ENCODE measurements at regions not wholly inside any gene's neighbourhood (a gene's known extent, or its start where the extent isn't known, plus 50 kb on each side); places are given as distances from the start of the nearest gene placed in this dataset.

DNA sequence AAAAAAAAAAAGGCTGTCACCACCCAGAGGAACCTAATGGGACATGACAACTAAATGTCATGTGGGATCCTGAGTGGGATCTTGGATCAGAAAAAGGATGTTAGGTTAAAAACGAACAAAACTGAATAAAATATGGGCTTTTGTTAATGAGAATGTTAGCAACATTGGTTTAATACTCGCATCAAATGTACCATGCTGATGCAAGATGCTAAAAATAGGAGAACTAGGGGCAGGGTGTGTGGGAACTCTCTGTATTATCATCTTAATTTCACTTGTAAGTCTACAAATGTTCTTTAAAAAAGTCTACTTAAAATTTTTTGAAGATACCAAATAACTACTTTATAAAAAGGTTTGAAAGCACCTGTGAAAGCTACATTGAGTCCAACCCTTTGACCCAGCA, 88.8 kb upstream of the PRR5 start:
- peaks cover 24% of the 10 kb centered on the region for H3K9me3 ChIP-seq (ENCODE audit: insufficient read depth, low read length)
- no peak overlapping the region for H3K9ac ChIP-seq (ENCODE audit: low read length)
- H3K79me2 ChIP-seq (ENCODE audit: low read length): no peaks in the 10 kb centered on the region
- no peak overlapping the region for H3K4me3 ChIP-seq (ENCODE audit: low read length)
- no peaks in the 10 kb centered on the region for H3K27me3 ChIP-seq (ENCODE audit: low read depth, low read length)
- H3K27ac ChIP-seq (ENCODE audit: low read length): no peak overlapping the region
- no peaks in the 10 kb centered on the region for H3K4me1 ChIP-seq (ENCODE audit: low read length)
- H2AFZ ChIP-seq (ENCODE audit: low read depth, low read length): no peak overlapping the region
- no peaks in the 10 kb centered on the region for H3K36me3 ChIP-seq (replicated peaks; ENCODE audit: low read depth, low read length)
- no peaks in the 10 kb centered on the region for H4K20me1 ChIP-seq (ENCODE audit: insufficient read depth, low read length)
- no peak overlapping the region for H3K4me2 ChIP-seq (ENCODE audit: low read length)
- TF ChIP-seq EZH2phosphoT487 (IDR thresholded peaks at IDR 0.05; ENCODE audit: low read depth): no peak
- TF ChIP-seq, protein P1, sequence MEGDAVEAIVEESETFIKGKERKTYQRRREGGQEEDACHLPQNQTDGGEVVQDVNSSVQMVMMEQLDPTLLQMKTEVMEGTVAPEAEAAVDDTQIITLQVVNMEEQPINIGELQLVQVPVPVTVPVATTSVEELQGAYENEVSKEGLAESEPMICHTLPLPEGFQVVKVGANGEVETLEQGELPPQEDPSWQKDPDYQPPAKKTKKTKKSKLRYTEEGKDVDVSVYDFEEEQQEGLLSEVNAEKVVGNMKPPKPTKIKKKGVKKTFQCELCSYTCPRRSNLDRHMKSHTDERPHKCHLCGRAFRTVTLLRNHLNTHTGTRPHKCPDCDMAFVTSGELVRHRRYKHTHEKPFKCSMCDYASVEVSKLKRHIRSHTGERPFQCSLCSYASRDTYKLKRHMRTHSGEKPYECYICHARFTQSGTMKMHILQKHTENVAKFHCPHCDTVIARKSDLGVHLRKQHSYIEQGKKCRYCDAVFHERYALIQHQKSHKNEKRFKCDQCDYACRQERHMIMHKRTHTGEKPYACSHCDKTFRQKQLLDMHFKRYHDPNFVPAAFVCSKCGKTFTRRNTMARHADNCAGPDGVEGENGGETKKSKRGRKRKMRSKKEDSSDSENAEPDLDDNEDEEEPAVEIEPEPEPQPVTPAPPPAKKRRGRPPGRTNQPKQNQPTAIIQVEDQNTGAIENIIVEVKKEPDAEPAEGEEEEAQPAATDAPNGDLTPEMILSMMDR (IDR thresholded peaks at IDR 0.05; ENCODE audit: low read depth, low read length): no peak

DNA sequence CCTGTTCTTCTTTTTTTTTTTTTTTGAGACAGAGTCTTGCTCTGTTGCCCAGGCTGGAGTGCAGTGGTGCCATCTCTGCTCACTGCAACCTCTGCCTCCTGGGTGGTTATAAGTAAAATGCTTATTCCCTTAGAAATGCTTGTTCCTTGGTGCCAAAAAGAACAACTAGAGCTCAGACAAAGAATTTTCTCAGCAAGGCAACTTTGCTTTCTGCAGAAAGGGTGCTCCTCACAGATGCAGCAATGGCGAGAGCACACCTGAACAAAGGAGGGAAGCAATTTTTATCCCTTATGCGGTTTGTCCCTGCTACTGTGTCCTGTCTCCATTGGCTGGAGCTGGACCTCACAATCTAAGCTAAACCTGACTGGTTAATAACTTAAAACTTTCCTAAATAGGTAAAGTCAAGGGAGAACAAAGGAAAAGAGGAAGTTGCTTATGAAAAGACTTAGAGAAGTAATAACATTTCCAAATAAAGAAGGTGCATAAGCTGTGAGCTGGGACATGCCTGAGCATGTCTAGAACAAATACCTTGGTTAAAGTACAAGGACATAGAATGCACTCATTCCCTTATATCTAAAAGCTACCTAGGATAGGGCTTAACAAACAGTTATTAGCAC, 90.0 kb upstream of the PRR5 start:
- Histone ChIP-seq H3K4me3 (ENCODE audit: low read length) (no peak overlapping the region), H3K27ac (ENCODE audit: low read length) (no peak overlapping the region), H4K20me1 (ENCODE audit: insufficient read depth, low read length) (no peaks in the 10 kb centered on the region), H3K36me3 (replicated peaks; ENCODE audit: low read depth, low read length) (no peaks in the 10 kb centered on the region), H3K27me3 (ENCODE audit: low read depth, low read length) (no peaks in the 10 kb centered on the region; the same call in 1 of the 2 replicates), H3K4me2 (ENCODE audit: low read length) (no peak overlapping the region), H3K79me2 (ENCODE audit: low read length) (no peaks in the 10 kb centered on the region), H3K9ac (ENCODE audit: low read length) (no peak overlapping the region), H2AFZ (ENCODE audit: low read depth, low read length) (no peak overlapping the region), H3K4me1 (ENCODE audit: low read length) (no peaks in the 10 kb centered on the region), H3K9me3 (ENCODE audit: insufficient read depth, low read length) (peaks cover 24% of the 10 kb centered on the region)
- TF ChIP-seq, protein P1 (IDR thresholded peaks at IDR 0.05; ENCODE audit: low read depth, low read length): no peak
- no peak for TF ChIP-seq EZH2phosphoT487 (IDR thresholded peaks at IDR 0.05; ENCODE audit: low read depth)

DNA sequence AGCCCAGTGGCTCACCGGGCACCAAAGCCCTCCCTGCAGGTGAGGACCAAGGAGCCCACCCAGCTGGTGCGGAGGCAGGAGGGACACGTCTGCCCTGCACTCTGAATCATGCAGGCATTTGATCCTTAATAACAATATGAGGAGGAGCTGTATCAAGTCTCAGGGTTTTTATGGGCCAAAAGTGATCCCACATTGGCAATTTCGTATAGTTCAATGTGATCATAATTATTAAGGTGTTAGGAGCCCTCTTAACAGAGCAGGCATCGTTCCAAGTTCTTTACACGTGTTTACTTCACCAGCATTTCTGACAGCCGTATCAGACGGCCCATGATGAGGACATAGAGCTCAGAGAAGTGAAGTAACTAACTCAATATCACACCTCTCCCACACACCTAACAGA, 91.9 kb upstream of the PRR5 start:
- peaks cover 5% of the 10 kb centered on the region; the same call in 1 of the 2 replicates for H3K27me3 ChIP-seq (ENCODE audit: low read depth, low read length)
- H3K4me1 ChIP-seq (ENCODE audit: low read length): no peaks in the 10 kb centered on the region
- H3K9ac ChIP-seq (ENCODE audit: low read length): no peak overlapping the region
- H4K20me1 ChIP-seq (ENCODE audit: insufficient read depth, low read length): no peaks in the 10 kb centered on the region
- H3K27ac ChIP-seq (ENCODE audit: low read length): no peak overlapping the region
- no peak overlapping the region for H3K4me2 ChIP-seq (ENCODE audit: low read length)
- no peaks in the 10 kb centered on the region for H3K36me3 ChIP-seq (replicated peaks; ENCODE audit: low read depth, low read length)
- no peak overlapping the region for H3K4me3 ChIP-seq (ENCODE audit: low read length)
- TF ChIP-seq, protein P1 (IDR thresholded peaks at IDR 0.05; ENCODE audit: low read depth, low read length): no peak
- no peak for TF ChIP-seq EZH2phosphoT487 (IDR thresholded peaks at IDR 0.05; ENCODE audit: low read depth)
- peaks cover 24% of the 10 kb centered on the region for H3K9me3 ChIP-seq (ENCODE audit: insufficient read depth, low read length)
- no peaks in the 10 kb centered on the region for H3K79me2 ChIP-seq (ENCODE audit: low read length)
- H2AFZ ChIP-seq (ENCODE audit: low read depth, low read length): no peak overlapping the region

DNA sequence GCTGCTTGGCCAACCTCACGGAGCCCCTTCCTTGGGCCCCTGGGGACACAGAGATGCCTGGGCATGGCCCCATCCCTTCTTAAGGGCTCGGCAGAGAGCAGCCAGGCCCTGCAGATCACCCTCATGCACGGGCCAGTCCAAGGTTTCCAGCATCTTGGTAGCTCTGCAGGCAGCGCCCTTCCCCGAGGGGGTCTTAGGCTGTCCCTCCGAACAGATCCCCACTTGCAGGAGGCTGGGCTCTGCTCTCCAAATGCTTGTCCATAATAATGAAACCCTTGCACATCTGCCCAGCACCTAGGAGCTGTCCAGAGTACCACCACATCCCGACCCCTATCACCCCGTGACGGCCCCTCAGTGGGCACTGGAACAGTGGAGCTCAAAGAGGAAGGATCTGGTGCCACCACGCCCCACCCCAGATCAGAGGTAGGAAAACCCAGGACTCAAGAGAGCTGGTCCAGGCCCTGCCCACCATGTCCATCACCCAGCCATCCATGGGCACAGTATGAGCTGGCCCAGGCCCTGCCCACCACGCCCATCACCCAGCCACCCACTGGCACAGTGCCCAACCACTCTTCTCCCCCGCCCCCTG, 92.5 kb upstream of the PRR5 start:
- Histone ChIP-seq H3K4me3 (ENCODE audit: low read length) (no peak overlapping the region), H3K27me3 (ENCODE audit: low read depth, low read length) (peaks cover 6% of the 10 kb centered on the region; the same call in 1 of the 2 replicates), H3K9ac (ENCODE audit: low read length) (no peak overlapping the region), H3K4me1 (ENCODE audit: low read length) (no peaks in the 10 kb centered on the region), H4K20me1 (ENCODE audit: insufficient read depth, low read length) (no peaks in the 10 kb centered on the region), H3K4me2 (ENCODE audit: low read length) (no peak overlapping the region), H3K9me3 (ENCODE audit: insufficient read depth, low read length) (peaks cover 24% of the 10 kb centered on the region), H3K36me3 (replicated peaks; ENCODE audit: low read depth, low read length) (no peaks in the 10 kb centered on the region), H3K79me2 (ENCODE audit: low read length) (no peaks in the 10 kb centered on the region), H3K27ac (ENCODE audit: low read length) (no peak overlapping the region), H2AFZ (ENCODE audit: low read depth, low read length) (no peak overlapping the region)
- TF ChIP-seq EZH2phosphoT487 (IDR thresholded peaks at IDR 0.05; ENCODE audit: low read depth): no peak
- TF ChIP-seq, protein P1 (IDR thresholded peaks at IDR 0.05; ENCODE audit: low read depth, low read length): no peak

Data from OCI-LY3 (cell line).